Peyer's patch (tissue), 4 donors: ENCODE measurements at regions not wholly inside any gene's neighbourhood (a gene's known extent, or its start where the extent isn't known, plus 50 kb on each side); places are given as distances from the start of the nearest gene placed in this dataset.

Experiments
- DNase-seq, 3 donors: peaks; one replicate each; pipeline ENCODE4 v3.0.0-alpha.2; 2017 to 2019
- H3K27ac ChIP-seq, 4 donors: fragments of 200-600 bp; sonication (generic); one replicate each; pipeline ENCODE4 v1.5.1; 2016 to 2019
- H3K27me3 ChIP-seq, 2 donors: fragments of 200-600 bp; sonication (generic); one replicate each; pipeline ENCODE4 v1.5.1; 2019
- H3K36me3 ChIP-seq, 3 donors: fragments of 200-600 bp; sonication (generic); one replicate each; pipeline ENCODE4 v1.5.1; 2016 to 2019
- H3K4me1 ChIP-seq, 4 donors: fragments of 200-600 bp; sonication (generic); one replicate each; pipeline ENCODE4 v1.5.1; 2016 to 2019
- H3K4me3 ChIP-seq, 4 donors: fragments of 200-600 bp; sonication (generic); 1 replicate in 3 of 4; 2 replicates in 1 of 4; pipeline ENCODE4 v1.5.1; 2016 to 2019; ENCODE audit warnings: mild to moderate bottlenecking in 1 of 4
- H3K9me3 ChIP-seq, 4 donors: fragments of 200-600 bp; sonication (generic); one replicate each; pipeline ENCODE4 v1.5.1; 2016 to 2019; ENCODE audit warnings: mild to moderate bottlenecking in 1 of 4
- POLR2A ChIP-seq, 2 donors: fragments of 450-650 bp; IDR thresholded peaks; one replicate each; pipeline ENCODE4 v1.5.1; 2017; ENCODE audit warnings: antibody characterized with exemption in 2 of 2, mild to moderate bottlenecking in 2 of 2, moderate library complexity in 2 of 2
- TF ChIP-seq, protein P1 (sequence below), 6 experiments: fragments of 450-650 bp in 4 of 6; fragments of 200-600 bp in 2 of 6; sonication (generic) in 1 of 6; IDR thresholded peaks; one replicate each; pipeline ENCODE4 v1.5.1; 2017 to 2019; ENCODE audit warnings: antibody characterized with exemption in 6 of 6, mild to moderate bottlenecking in 3 of 6, moderate library complexity in 1 of 6

DNA sequence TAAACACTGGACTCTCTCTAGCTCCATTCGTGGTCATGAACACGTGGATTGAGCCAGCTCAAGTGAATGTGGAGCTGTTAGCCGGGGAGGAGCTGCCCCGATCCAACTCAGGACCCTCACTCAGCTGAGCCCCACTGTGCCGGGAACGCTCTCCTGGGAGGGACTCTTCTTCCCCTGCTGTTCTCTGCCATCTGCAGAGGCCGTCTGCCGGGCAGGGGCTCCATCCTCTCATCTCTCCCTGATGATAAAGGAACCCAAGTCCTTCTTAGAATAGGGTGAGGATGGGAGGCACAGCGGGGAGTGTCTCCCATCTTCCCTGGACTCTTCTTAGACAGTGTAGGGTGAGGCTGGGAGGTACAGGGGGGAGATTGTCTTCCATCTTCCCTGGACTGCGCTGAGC, 120.5 kb upstream of the IRX4 start:
- TF ChIP-seq, protein P1, sequence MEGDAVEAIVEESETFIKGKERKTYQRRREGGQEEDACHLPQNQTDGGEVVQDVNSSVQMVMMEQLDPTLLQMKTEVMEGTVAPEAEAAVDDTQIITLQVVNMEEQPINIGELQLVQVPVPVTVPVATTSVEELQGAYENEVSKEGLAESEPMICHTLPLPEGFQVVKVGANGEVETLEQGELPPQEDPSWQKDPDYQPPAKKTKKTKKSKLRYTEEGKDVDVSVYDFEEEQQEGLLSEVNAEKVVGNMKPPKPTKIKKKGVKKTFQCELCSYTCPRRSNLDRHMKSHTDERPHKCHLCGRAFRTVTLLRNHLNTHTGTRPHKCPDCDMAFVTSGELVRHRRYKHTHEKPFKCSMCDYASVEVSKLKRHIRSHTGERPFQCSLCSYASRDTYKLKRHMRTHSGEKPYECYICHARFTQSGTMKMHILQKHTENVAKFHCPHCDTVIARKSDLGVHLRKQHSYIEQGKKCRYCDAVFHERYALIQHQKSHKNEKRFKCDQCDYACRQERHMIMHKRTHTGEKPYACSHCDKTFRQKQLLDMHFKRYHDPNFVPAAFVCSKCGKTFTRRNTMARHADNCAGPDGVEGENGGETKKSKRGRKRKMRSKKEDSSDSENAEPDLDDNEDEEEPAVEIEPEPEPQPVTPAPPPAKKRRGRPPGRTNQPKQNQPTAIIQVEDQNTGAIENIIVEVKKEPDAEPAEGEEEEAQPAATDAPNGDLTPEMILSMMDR (IDR thresholded peaks at IDR 0.05), result no peak
- no peak for TF ChIP-seq POLR2A (IDR thresholded peaks at IDR 0.05)
- no peak for DNase-seq
- Histone ChIP-seq H3K36me3 (no peaks in the 10 kb centered on the region), H3K27me3 (no peaks in the 10 kb centered on the region), H3K4me3 (no peak overlapping the region), H3K27ac (no peak overlapping the region), H3K9me3 (no peaks in the 10 kb centered on the region), H3K4me1 (no peaks in the 10 kb centered on the region)

DNA sequence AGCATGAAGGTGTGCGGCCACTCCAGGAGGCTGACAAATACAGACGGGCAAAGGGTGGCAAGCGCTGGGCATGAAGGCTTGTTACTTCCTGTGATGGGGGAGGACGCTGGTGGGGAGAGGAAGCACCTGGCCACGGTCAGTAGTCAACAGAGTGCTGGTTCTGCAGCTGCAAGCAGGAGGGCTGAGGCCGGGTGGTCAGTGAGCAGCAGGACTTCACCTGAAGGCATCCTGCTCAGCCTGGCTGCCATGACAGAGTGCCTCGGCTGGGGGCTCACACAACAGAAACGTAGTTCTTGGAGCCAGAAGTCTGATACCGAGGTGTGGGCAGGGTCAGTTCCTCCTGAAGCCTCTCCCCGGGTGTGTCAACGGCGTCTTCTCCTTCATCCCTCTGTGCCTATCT, 118.6 kb upstream of the IRX4 start:
- no peak for DNase-seq

DNA sequence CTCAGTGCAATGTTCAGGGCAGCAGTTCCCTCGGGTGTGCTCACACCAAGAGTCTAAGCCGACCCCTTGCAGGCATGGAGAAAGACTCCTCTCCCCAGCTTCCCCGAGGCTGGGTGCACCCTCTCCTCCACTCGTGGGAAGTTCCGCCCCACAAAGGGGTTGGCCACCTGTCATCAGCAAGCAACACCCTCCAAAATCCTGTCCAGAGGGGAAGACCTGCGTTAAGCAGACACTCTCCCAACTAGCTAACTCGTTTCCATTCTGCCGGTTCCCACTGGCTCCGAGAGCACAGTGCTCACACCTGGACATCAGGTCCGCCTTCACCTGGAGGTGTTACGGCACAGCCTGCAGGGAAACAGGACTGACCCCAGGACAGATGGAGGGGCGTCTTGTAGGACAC, 117.9 kb upstream of the IRX4 start:
- Histone ChIP-seq H3K27ac (no peak overlapping the region), H3K4me3 (no peak overlapping the region), H3K4me1 (no peaks in the 10 kb centered on the region), H3K9me3 (no peaks in the 10 kb centered on the region), H3K36me3 (no peaks in the 10 kb centered on the region), H3K27me3 (no peaks in the 10 kb centered on the region)
- TF ChIP-seq, protein P1 (IDR thresholded peaks at IDR 0.05), result no peak
- TF ChIP-seq POLR2A (IDR thresholded peaks at IDR 0.05), result no peak
- DNase-seq, result no peak

More for the DNA sequence above, 118.6 kb upstream of the IRX4 start:
- Histone ChIP-seq H3K9me3 (no peaks in the 10 kb centered on the region), H3K36me3 (no peaks in the 10 kb centered on the region), H3K27ac (no peak overlapping the region), H3K4me1 (no peaks in the 10 kb centered on the region), H3K4me3 (no peak overlapping the region), H3K27me3 (no peaks in the 10 kb centered on the region)
- TF ChIP-seq, protein P1 (IDR thresholded peaks at IDR 0.05), result no peak
- no peak for TF ChIP-seq POLR2A (IDR thresholded peaks at IDR 0.05)

DNA sequence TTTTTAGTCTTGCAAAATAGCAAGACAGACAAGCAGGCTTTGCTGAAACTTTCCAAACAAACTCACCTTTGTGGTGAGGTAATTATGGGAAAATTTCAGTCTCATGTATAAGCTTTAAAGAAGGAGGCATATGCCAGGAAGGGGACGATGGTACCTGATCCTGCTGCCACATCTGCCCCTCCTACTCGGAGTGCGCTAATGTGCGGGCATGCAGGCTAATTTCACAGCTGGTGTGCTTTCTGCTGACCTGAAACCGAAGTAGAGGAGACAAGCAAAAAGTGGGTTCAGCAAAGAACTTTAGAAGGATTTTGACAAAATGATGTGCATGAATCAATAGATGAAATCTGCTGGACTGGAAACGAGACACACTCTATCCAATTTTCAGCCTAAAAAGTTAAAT, 117.1 kb upstream of the IRX4 start:
- no peaks in the 10 kb centered on the region for H3K9me3 ChIP-seq
- H3K4me1 ChIP-seq, result no peaks in the 10 kb centered on the region
- no peak overlapping the region for H3K4me3 ChIP-seq
- H3K36me3 ChIP-seq, result no peaks in the 10 kb centered on the region
- no peak overlapping the region for H3K27ac ChIP-seq
- TF ChIP-seq, protein P1 (IDR thresholded peaks at IDR 0.05), result no peak
- no peak for TF ChIP-seq POLR2A (IDR thresholded peaks at IDR 0.05)
- DNase-seq, result no peak
- no peaks in the 10 kb centered on the region for H3K27me3 ChIP-seq

DNA sequence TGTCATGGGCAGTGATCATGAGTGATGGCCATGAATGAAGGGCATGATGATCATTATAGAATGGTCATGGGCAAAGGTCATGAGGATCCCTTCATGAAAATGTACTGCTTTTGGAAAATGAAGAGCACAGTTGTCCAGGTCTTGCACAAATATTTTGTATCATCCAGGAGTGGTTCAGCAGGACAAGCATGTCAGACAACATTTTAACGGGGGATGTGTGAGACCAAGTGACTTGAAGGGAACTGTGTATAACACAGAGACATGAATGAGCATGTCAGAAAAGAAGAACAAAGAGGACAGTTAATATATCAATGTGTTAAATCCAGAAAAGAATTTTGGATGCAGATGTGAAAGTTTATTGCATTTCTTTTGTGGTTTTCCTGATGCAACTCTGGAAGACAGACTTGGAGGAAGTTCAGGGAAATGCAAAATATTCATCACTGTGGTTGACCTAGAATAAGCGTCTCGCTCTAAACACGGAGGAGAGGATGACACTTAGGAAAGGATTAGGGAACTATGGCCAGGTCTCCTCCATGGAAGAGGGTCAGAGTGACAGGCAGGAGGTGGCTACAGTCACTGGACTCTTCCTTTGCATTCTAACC, 116.1 kb upstream of the IRX4 start:
- Histone ChIP-seq H3K9me3 (no peaks in the 10 kb centered on the region), H3K4me1 (no peaks in the 10 kb centered on the region), H3K27ac (no peak overlapping the region), H3K36me3 (no peaks in the 10 kb centered on the region), H3K4me3 (no peak overlapping the region), H3K27me3 (no peaks in the 10 kb centered on the region)
- no peak for DNase-seq
- no peak for TF ChIP-seq POLR2A (IDR thresholded peaks at IDR 0.05)
- TF ChIP-seq, protein P1 (IDR thresholded peaks at IDR 0.05), result no peak

DNA sequence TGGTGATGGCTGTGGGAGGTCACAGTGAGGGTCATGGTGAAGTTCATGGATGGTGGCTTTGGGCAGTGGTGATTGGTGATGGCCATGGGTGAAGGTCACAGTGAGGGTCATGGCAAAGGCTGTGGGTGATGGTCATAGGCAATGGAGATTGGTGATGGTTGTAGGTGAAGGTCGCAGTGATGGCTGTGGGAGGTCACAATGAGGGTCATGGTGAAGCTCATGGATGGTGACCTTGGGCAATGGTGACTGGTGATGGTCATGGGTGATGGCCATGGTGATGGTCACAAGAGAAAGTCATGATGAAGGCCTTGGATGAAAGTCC, 115.6 kb upstream of the IRX4 start:
- no peaks in the 10 kb centered on the region for H3K36me3 ChIP-seq
- no peak overlapping the region for H3K4me3 ChIP-seq
- H3K27me3 ChIP-seq, result no peaks in the 10 kb centered on the region
- DNase-seq, result no peak
- no peaks in the 10 kb centered on the region for H3K4me1 ChIP-seq
- TF ChIP-seq, protein P1 (IDR thresholded peaks at IDR 0.05), result no peak
- no peak for TF ChIP-seq POLR2A (IDR thresholded peaks at IDR 0.05)
- no peaks in the 10 kb centered on the region for H3K9me3 ChIP-seq
- H3K27ac ChIP-seq, result no peak overlapping the region
